ENCODE measurements at regions not wholly inside any gene's neighbourhood (a gene's known extent, or its start where the extent isn't known, plus 50 kb on each side); places are given as distances from the start of the nearest gene placed in this dataset.

DNA sequence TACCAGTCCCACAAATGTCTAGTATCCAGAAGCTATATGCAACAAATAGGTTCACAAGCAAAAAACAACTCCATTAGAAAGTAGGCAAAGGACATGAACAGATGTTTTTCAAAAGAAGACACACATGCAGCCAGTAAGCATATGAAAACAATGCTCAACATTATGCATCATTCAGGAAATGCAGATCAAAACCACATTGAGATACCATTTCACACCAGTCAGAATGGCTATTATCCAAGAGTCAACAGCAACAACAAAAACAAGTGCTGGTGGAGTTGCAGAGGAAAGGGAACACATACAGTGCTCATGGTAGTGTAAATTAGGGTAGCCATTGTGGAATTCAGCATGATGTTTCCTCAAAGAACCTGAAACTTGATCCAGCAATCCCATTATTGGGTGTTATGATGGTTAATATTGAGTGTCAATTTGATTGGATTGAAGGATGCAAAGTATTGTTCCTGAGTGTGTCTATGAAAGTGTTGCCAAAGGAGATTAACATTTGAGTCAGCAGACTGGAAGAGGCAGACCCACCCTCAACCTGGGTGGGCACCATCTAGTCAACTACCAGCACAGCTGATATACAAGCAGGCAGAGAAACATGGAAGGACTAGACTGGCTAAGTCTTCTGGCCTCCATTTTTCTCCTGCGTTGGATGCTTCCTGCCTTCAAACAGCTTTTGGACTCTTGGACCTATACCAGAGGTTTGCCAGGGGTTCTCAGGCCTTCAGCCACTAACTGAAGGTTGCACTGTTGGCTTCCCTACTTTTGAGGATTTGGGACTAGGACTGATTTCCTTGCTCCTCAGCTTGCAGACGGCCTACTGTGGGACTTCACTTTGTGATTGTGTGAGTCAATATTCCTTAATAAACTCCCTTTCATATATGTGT lies 218.4 kb upstream of the SEMA3D start:
- Mint-ChIP-seq H3K27me3 (peaks cover 0 to 3% (median 0%) of the 10 kb centered on the region in 5 donors), H3K36me3 (no peaks in the 10 kb centered on the region), H3K9me3 (peaks cover 0 to 7% (median 0%) of the 10 kb centered on the region in 11 donors), H3K4me1 (no peaks in the 10 kb centered on the region), H3K4me3 (no peak overlapping the region), H3K27ac (no peak overlapping the region)
- CTCF ChIA-PET, result no interaction called here
- Histone ChIP-seq H3K27me3 (ENCODE audit: control insufficient read depth in 2 of 2, insufficient read depth in 2 of 2, low read length in 2 of 2) (no peaks in the 10 kb centered on the region), H3K4me3 (ENCODE audit: low read length) (no peak overlapping the region), H3K36me3 (ENCODE audit: control insufficient read depth in 2 of 3, insufficient read depth in 3 of 3, low read length in 3 of 3) (no peaks in the 10 kb centered on the region), H3K27ac (ENCODE audit: low read depth, low read length) (no peak overlapping the region), H3K4me1 (ENCODE audit: control insufficient read depth in 2 of 2, insufficient read depth in 2 of 2, low read length in 2 of 2) (no peaks in the 10 kb centered on the region), H3K9me3 (ENCODE audit: control insufficient read depth in 2 of 3, low read length in 3 of 3) (no peaks in the 10 kb centered on the region)
- DNase-seq, result no peak
- no peak for ATAC-seq
- intact Hi-C loops (cut with micrococcal nuclease), result no loop called here
- POLR2A ChIA-PET, result no interaction called here

DNA sequence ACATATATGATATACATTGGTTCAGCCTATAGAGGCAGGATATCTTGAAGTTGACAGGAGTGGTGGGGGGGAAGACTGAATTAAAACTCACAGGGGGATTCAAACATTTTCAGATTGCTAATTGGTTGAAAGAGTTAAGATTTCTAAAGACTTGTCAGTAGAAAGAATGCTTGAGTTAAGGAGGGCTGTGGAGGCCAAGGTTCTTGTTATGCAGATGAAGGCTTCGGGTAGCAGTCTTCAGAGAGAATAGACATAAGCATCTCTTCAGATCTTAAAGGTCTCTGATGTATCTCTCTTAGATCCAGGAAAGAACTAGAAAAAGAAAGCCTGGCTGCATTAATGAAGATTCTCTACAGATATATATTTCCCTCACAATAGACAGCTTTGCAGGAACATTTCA lies 209.8 kb upstream of the SEMA3D start:
- H3K27me3 ChIP-seq (ENCODE audit: control insufficient read depth in 2 of 2, insufficient read depth in 2 of 2, low read length in 2 of 2), result no peaks in the 10 kb centered on the region
- Mint-ChIP-seq H3K4me1 (no peaks in the 10 kb centered on the region), H3K4me3 (no peak overlapping the region), H3K36me3 (no peaks in the 10 kb centered on the region), H3K27me3 (no peaks in the 10 kb centered on the region), H3K27ac (no peak overlapping the region), H3K9me3 (peaks cover 0 to 8% (median 2%) of the 10 kb centered on the region in 11 donors)
- ATAC-seq, result no peak
- no peak for DNase-seq
- no peaks in the 10 kb centered on the region for H3K36me3 ChIP-seq (ENCODE audit: control insufficient read depth in 2 of 3, insufficient read depth in 3 of 3, low read length in 3 of 3)
- H3K9me3 ChIP-seq (ENCODE audit: control insufficient read depth in 2 of 3, low read length in 3 of 3), result no peaks in the 10 kb centered on the region
- no peak overlapping the region for H3K27ac ChIP-seq (ENCODE audit: low read depth, low read length)
- intact Hi-C loops (cut with micrococcal nuclease), result no loop called here
- H3K4me1 ChIP-seq (ENCODE audit: control insufficient read depth in 2 of 2, insufficient read depth in 2 of 2, low read length in 2 of 2), result no peaks in the 10 kb centered on the region
- ChIA-PET CTCF (no interaction called here), POLR2A (no interaction called here)
- H3K4me3 ChIP-seq (ENCODE audit: low read length), result no peak overlapping the region

DNA sequence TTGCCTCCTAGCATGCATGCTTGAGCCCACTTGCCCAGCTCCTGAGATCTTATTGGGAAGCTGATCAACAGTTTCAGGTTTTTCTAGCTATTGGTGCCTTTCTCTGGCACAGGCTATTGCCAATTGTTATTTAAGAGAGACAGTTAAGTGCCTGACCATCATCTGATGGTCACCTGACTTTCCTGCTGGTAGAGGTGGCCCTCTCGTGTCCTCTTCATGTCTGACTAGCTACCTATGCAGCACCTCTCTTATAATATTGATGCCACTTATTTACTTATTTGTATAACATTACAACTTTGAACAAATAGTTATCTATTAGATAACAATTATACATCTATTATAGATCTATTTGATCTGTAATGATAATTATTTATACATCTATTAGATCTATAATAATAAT lies 205.9 kb upstream of the SEMA3D start:
- Mint-ChIP-seq H3K9me3 (peaks cover 0 to 8% (median 2%) of the 10 kb centered on the region in 11 donors), H3K4me1 (no peaks in the 10 kb centered on the region), H3K4me3 (no peak overlapping the region), H3K27me3 (no peaks in the 10 kb centered on the region), H3K27ac (no peak overlapping the region), H3K36me3 (no peaks in the 10 kb centered on the region)
- ATAC-seq (no peak), DNase-seq (no peak)
- ChIA-PET CTCF (no interaction called here), POLR2A (no interaction called here)
- intact Hi-C loops (cut with micrococcal nuclease), result no loop called here
- H3K36me3 ChIP-seq (ENCODE audit: control insufficient read depth in 2 of 3, insufficient read depth in 3 of 3, low read length in 3 of 3), result no peaks in the 10 kb centered on the region
- no peaks in the 10 kb centered on the region for H3K9me3 ChIP-seq (ENCODE audit: control insufficient read depth in 2 of 3, low read length in 3 of 3)
- no peaks in the 10 kb centered on the region for H3K4me1 ChIP-seq (ENCODE audit: control insufficient read depth in 2 of 2, insufficient read depth in 2 of 2, low read length in 2 of 2)
- no peak overlapping the region for H3K4me3 ChIP-seq (ENCODE audit: low read length)
- H3K27ac ChIP-seq (ENCODE audit: low read depth, low read length), result no peak overlapping the region
- no peaks in the 10 kb centered on the region for H3K27me3 ChIP-seq (ENCODE audit: control insufficient read depth in 2 of 2, insufficient read depth in 2 of 2, low read length in 2 of 2)

DNA sequence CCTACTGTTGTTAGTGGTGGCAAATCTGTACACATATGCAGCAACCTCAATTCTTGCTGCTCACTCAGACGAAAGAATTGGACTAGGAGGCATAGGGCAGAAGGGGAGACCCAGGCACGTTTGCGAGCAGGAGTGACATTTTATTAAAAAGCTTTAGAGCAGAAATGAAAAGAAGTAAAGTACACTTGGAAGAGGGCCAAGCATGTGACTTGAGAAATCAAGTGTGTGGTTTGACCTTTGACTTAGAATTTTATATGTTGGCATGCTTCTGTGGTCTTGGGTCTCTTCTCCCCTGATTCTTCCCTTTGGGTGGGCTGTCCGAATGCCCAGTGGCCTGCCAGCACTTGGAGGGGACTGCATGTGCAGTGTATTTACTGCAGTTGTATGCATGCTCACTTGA lies 205.5 kb upstream of the SEMA3D start:
- no peaks in the 10 kb centered on the region for H3K36me3 Mint-ChIP-seq
- no peak for DNase-seq
- H3K36me3 ChIP-seq (ENCODE audit: control insufficient read depth in 2 of 3, insufficient read depth in 3 of 3, low read length in 3 of 3), result no peaks in the 10 kb centered on the region
- no peak overlapping the region for H3K27ac Mint-ChIP-seq
- H3K4me1 Mint-ChIP-seq, result no peaks in the 10 kb centered on the region
- CTCF ChIA-PET, result no interaction called here
- POLR2A ChIA-PET, result no interaction called here
- no peaks in the 10 kb centered on the region for H3K4me1 ChIP-seq (ENCODE audit: control insufficient read depth in 2 of 2, insufficient read depth in 2 of 2, low read length in 2 of 2)
- H3K4me3 ChIP-seq (ENCODE audit: low read length), result no peak overlapping the region
- no peak overlapping the region for H3K27ac ChIP-seq (ENCODE audit: low read depth, low read length)
- peaks cover 0 to 8% (median 2%) of the 10 kb centered on the region in 11 donors for H3K9me3 Mint-ChIP-seq
- intact Hi-C loops (cut with micrococcal nuclease), result no loop called here
- no peaks in the 10 kb centered on the region for H3K9me3 ChIP-seq (ENCODE audit: control insufficient read depth in 2 of 3, low read length in 3 of 3)
- H3K27me3 ChIP-seq (ENCODE audit: control insufficient read depth in 2 of 2, insufficient read depth in 2 of 2, low read length in 2 of 2), result no peaks in the 10 kb centered on the region
- H3K4me3 Mint-ChIP-seq, result no peak overlapping the region
- H3K27me3 Mint-ChIP-seq, result no peaks in the 10 kb centered on the region
- no peak for ATAC-seq

DNA sequence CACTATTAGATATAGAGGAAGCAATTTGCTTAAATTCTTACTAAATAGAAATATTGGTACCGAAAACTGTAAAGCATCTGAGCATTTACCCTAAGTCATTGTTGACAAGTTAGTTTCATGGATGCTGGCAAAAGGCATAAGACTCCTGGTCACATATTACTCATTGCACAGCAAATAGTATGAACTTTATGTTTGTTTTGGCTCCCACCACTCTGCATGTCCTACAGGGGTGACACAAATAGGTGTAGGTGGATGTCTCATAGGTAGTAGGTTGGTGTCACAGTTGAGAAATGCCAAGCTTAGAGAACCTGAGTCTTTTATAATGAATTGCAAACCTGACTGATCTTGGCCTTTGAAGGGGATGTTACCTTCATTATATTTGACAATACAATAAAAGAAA lies 199.6 kb upstream of the SEMA3D start:
- Histone ChIP-seq H3K4me1 (ENCODE audit: control insufficient read depth in 2 of 2, insufficient read depth in 2 of 2, low read length in 2 of 2) (no peaks in the 10 kb centered on the region), H3K4me3 (ENCODE audit: low read length) (no peak overlapping the region), H3K36me3 (ENCODE audit: control insufficient read depth in 2 of 3, insufficient read depth in 3 of 3, low read length in 3 of 3) (no peaks in the 10 kb centered on the region), H3K27me3 (ENCODE audit: control insufficient read depth in 2 of 2, insufficient read depth in 2 of 2, low read length in 2 of 2) (no peaks in the 10 kb centered on the region), H3K27ac (ENCODE audit: low read depth, low read length) (no peak overlapping the region), H3K9me3 (ENCODE audit: control insufficient read depth in 2 of 3, low read length in 3 of 3) (no peaks in the 10 kb centered on the region)
- POLR2A ChIA-PET, result no interaction called here
- no peak overlapping the region for H3K4me3 Mint-ChIP-seq
- H3K36me3 Mint-ChIP-seq, result no peaks in the 10 kb centered on the region
- no peak for ATAC-seq
- CTCF ChIA-PET, result no interaction called here
- no peak overlapping the region for H3K27ac Mint-ChIP-seq
- no peaks in the 10 kb centered on the region for H3K27me3 Mint-ChIP-seq
- peaks cover 0 to 12% (median 0%) of the 10 kb centered on the region in 11 donors for H3K9me3 Mint-ChIP-seq
- intact Hi-C loops (cut with micrococcal nuclease), result no loop called here
- DNase-seq, result no peak
- no peaks in the 10 kb centered on the region for H3K4me1 Mint-ChIP-seq

DNA sequence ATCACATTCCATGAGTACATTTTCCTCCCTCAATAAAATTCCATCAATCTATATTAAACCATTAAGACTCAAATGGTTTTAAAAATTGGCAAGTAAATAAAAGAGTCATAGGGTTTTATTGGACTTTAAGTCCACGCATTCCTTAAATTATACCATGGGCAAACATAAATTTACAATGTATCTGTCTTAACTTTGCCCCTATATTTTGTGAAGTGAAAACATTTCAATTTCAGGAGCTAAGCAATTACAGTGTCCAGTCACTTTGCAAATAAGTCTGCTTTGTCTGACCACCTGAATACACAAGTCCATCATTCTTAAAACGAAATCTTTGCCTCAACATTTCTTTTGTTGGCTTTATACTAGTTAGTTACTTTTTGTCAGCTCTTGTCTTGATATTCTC lies 197.5 kb upstream of the SEMA3D start:
- Histone ChIP-seq H3K36me3 (ENCODE audit: control insufficient read depth in 2 of 3, insufficient read depth in 3 of 3, low read length in 3 of 3) (no peaks in the 10 kb centered on the region), H3K4me3 (ENCODE audit: low read length) (no peak overlapping the region), H3K9me3 (ENCODE audit: control insufficient read depth in 2 of 3, low read length in 3 of 3) (no peaks in the 10 kb centered on the region), H3K27ac (ENCODE audit: low read depth, low read length) (no peak overlapping the region), H3K4me1 (ENCODE audit: control insufficient read depth in 2 of 2, insufficient read depth in 2 of 2, low read length in 2 of 2) (no peaks in the 10 kb centered on the region), H3K27me3 (ENCODE audit: control insufficient read depth in 2 of 2, insufficient read depth in 2 of 2, low read length in 2 of 2) (no peaks in the 10 kb centered on the region)
- no peaks in the 10 kb centered on the region for H3K4me1 Mint-ChIP-seq
- H3K27ac Mint-ChIP-seq, result no peak overlapping the region
- no peaks in the 10 kb centered on the region for H3K36me3 Mint-ChIP-seq
- no peaks in the 10 kb centered on the region for H3K27me3 Mint-ChIP-seq
- H3K9me3 Mint-ChIP-seq, result peaks cover 0 to 7% (median 1%) of the 10 kb centered on the region in 11 donors
- intact Hi-C loops (cut with micrococcal nuclease), result no loop called here
- ChIA-PET POLR2A (no interaction called here), CTCF (no interaction called here)
- DNase-seq (no peak), ATAC-seq (no peak)
- H3K4me3 Mint-ChIP-seq, result no peak overlapping the region

DNA sequence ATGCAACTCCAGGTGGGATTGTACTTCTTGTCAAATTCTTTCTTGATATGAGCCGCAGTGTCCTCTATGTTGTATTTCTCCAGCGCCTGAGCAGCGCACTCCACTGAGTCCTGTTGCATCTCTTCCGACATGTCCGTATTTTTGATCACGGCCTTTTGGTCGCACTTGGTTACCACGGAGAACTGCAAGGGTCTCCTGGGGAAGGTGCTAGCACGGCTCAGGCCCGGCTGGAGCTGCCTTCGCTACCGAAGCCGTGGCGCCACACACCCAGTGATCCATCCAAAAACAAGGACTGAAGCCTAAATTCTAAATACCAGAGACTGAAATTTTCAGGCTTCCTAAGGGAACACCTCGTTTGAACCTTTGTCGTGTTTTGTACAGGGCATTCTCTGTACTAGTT lies 194.4 kb upstream of the SEMA3D start:
- no peaks in the 10 kb centered on the region for H3K9me3 ChIP-seq (ENCODE audit: control insufficient read depth in 2 of 3, low read length in 3 of 3)
- ATAC-seq, result no peak
- no peaks in the 10 kb centered on the region for H3K4me1 ChIP-seq (ENCODE audit: control insufficient read depth in 2 of 2, insufficient read depth in 2 of 2, low read length in 2 of 2)
- Mint-ChIP-seq H3K27ac (no peak overlapping the region), H3K4me1 (no peaks in the 10 kb centered on the region), H3K36me3 (no peaks in the 10 kb centered on the region), H3K27me3 (no peaks in the 10 kb centered on the region), H3K9me3 (peaks cover 0 to 9% (median 4%) of the 10 kb centered on the region in 11 donors), H3K4me3 (no peak overlapping the region)
- ChIA-PET POLR2A (no interaction called here), CTCF (no interaction called here)
- H3K4me3 ChIP-seq (ENCODE audit: low read length), result no peak overlapping the region
- no peaks in the 10 kb centered on the region for H3K36me3 ChIP-seq (ENCODE audit: control insufficient read depth in 2 of 3, insufficient read depth in 3 of 3, low read length in 3 of 3)
- H3K27ac ChIP-seq (ENCODE audit: low read depth, low read length), result no peak overlapping the region
- H3K27me3 ChIP-seq (ENCODE audit: control insufficient read depth in 2 of 2, insufficient read depth in 2 of 2, low read length in 2 of 2), result no peaks in the 10 kb centered on the region
- intact Hi-C loops (cut with micrococcal nuclease), result no loop called here
- DNase-seq, result no peak

Data from naive thymus-derived CD4-positive, alpha-beta T cell (primary cell).